ENCODE measurements at regions not wholly inside any gene's neighbourhood (a gene's known extent, or its start where the extent isn't known, plus 50 kb on each side); places are given as distances from the start of the nearest gene placed in this dataset.
A peak's percentile ranks its signal among the peaks of the same experiment; 100 is the strongest.
"Not testable (repeated sequence)": the region's sequence is repeated elsewhere in the genome, so short reads cannot be mapped to it uniquely, and the experiment has no call there.

DNA sequence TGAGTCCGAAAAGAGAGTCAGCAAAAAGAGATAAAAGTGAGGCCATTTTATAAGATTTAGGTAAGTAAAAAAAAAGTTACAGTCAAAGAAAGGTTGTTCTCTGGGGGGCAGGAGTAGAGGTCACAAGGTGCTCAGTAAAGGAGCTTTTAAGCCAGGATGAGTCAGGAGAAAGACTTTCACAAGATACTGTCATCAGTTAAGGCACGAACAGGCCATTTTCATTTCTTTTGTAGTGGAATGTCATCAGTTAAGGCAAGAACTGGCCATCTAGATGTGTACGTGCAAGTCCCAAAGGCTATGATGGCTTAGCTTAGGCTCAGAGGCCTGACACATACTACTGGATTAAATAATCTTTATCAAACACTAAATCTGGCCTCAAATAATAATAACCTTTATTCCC, 1207.3 kb upstream of the FAM98A start:
- TF ChIP-seq CTCF (conservative IDR thresholded peaks at IDR 0.05; ENCODE audit: low read depth) = no peak
- CTCF ChIA-PET = no interaction called here
- H3K27ac ChIP-seq = no peak overlapping the region
- POLR2A ChIA-PET (ENCODE audit: low non-redundant PET) = no interaction called here
- DNase-seq (ENCODE audit: low spot score) = no peak

DNA sequence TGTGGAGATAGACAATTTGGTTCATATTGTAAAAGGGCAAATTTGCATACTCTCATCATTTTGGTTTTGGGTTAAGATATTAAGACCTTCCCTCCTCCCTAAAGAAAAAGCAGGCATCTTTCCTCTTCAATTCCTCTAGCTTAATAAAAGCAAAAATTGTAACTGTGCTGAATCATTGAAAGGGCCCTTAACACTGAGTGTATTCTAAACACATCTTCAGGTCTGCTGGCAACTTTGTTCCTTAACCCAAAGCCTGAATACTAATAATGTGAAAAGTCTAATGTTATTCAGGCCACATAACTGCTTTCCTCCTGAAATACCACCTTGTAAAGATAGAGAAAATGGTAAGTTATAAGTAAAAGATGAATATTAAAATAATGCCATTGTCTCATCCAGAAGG, 1200.5 kb upstream of the FAM98A start:
- no peak for DNase-seq (ENCODE audit: low spot score)
- POLR2A ChIA-PET (ENCODE audit: low non-redundant PET) = no interaction called here
- CTCF ChIA-PET = interaction anchor here (0.6 kb wide), 1 partner anchor 45 kb away, joined by 3 read pairs; no protein-coding TSS in a partner anchor
- no peak for TF ChIP-seq CTCF (conservative IDR thresholded peaks at IDR 0.05; ENCODE audit: low read depth)
- no peak overlapping the region for H3K27ac ChIP-seq

GRCh38 chr2:34795586-34795985, 1196.5 kb upstream of the FAM98A start:
- DNase-seq (ENCODE audit: low spot score); H3K27ac ChIP-seq; POLR2A ChIA-PET (ENCODE audit: low non-redundant PET); CTCF ChIA-PET: not testable (repeated sequence)

- CTCF ChIA-PET = no interaction called here
- H3K27ac ChIP-seq = no peak overlapping the region
- DNase-seq (ENCODE audit: low spot score) = no peak
- POLR2A ChIA-PET (ENCODE audit: low non-redundant PET) = no interaction called here
- TF ChIP-seq CTCF (conservative IDR thresholded peaks at IDR 0.05; ENCODE audit: low read depth) = no peak
Observed at GRCh38 chr2:34789169-34789568, 1190.1 kb upstream of the FAM98A start.

GRCh38 chr2:34787341-34787740, 1188.2 kb upstream of the FAM98A start:
- no peak overlapping the region for H3K27ac ChIP-seq
- ChIA-PET POLR2A (ENCODE audit: low non-redundant PET) (no interaction called here), CTCF (no interaction called here)
- DNase-seq (ENCODE audit: low spot score) = peak; percentile 15
- no peak for TF ChIP-seq CTCF (conservative IDR thresholded peaks at IDR 0.05; ENCODE audit: low read depth)

GRCh38 chr2:34785206-34785785, 1186.2 kb upstream of the FAM98A start:
- ChIA-PET POLR2A (ENCODE audit: low non-redundant PET) (no interaction called here), CTCF (no interaction called here)
- TF ChIP-seq CTCF (conservative IDR thresholded peaks at IDR 0.05; ENCODE audit: low read depth) = no peak
- H3K27ac ChIP-seq = no peak overlapping the region
- DNase-seq (ENCODE audit: low spot score) = no peak

DNA sequence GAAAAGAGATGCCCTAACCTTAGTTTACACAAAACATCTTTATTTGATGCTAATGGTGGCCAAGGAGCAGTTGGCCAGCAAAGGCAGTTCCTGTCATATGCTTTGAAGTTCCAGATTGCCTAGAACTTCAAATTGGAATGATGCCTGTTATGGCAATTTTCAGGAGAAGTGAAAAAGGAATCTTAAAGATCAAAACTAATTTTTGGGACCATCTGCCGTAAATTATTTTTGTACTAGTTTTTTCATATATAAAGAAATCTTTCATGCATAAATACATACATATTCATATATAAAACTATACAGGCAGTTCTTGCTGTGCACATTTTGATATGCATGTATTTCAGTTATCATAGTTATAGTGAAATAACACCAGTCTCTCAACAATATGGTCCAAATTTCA, 1185.6 kb upstream of the FAM98A start:
- POLR2A ChIA-PET (ENCODE audit: low non-redundant PET) = no interaction called here
- no peak for TF ChIP-seq CTCF (conservative IDR thresholded peaks at IDR 0.05; ENCODE audit: low read depth)
- DNase-seq (ENCODE audit: low spot score) = no peak
- CTCF ChIA-PET = interaction anchor here (0.7 kb wide), 1 partner anchor 69 kb away, joined by 5 read pairs; no protein-coding TSS in a partner anchor
- no peak overlapping the region for H3K27ac ChIP-seq

DNA sequence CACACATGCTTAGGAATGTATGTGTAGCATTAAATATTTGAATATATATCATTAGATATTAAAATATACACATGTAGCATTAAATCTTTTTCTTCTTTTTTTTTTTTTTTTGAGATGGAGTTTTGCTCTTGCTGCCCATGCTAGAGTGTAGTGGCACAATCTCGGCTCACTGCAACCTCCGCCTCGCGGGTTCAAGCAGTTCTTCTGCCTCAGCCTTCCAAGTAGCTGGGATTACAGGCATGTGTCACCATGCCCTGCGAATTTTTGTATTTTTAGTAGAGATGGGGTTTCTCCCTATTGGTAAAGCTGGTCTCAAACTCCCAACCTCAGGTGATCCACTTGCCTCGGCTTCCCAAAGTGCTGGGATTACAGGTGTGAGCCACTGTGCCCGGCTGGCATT, 1151.6 kb upstream of the FAM98A start:
- DNase-seq (ENCODE audit: low spot score); CTCF ChIA-PET; POLR2A ChIA-PET (ENCODE audit: low non-redundant PET); H3K27ac ChIP-seq: not testable (repeated sequence)
